Endothelial cell of umbilical vein (primary cell): ENCODE measurements at regions not wholly inside any gene's neighbourhood (a gene's known extent, or its start where the extent isn't known, plus 50 kb on each side); places are given as distances from the start of the nearest gene placed in this dataset.

ENCODE experiments used
- CTCF ChIP-seq, 2 donors: IDR thresholded peaks; 1 replicate in 1 of 2; 2 replicates in 1 of 2; pipeline ENCODE4 v1.5.1; 2011; ENCODE audit warnings: low read length in 2 of 2, mild to moderate bottlenecking in 2 of 2, moderate library complexity in 2 of 2, control low read depth in 1 of 2, inconsistent platforms in 1 of 2, low read depth in 1 of 2; ENCODE audit not compliant: insufficient read depth in 1 of 2; ENCODE audit errors: extremely low read depth in 1 of 2
- EZH2 ChIP-seq: IDR thresholded peaks from 2 replicates; pipeline ENCODE4 v1.6.1; 2012; ENCODE audit warnings: borderline replicate concordance, low read depth, mild to moderate bottlenecking, moderate library complexity, low read length, inconsistent platforms; ENCODE audit not compliant: severe bottlenecking
- POLR2A ChIP-seq: IDR thresholded peaks from 2 replicates; pipeline ENCODE4 v1.6.1; 2012; ENCODE audit warnings: low read depth, mild to moderate bottlenecking, control low read depth, low read length
- POLR2AphosphoS5 ChIP-seq: IDR thresholded peaks from 2 replicates; pipeline ENCODE4 v1.6.1; 2012; ENCODE audit warnings: low read depth, mild to moderate bottlenecking, control low read depth, low read length, moderate library complexity; ENCODE audit not compliant: insufficient read depth

DNA sequence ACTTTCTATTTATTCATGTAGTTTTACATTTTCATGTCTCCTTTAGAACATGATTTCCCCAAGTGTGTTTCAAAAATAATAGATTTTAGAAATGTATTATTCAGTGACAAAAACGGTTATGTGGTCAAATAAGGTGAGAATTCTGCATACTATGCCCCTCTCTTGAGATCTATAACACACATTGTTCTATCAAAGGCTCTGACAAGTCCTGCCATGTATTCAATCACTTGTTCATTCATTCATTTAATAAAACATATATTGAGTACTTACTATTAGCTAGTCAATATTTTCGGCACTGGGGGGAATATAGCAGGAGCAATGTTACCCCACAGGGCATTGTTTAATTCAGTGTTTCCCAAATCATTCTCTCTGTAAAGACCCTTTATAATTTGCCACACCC lies 58.4 kb upstream of the FGF13 start:
- TF ChIP-seq CTCF (IDR thresholded peaks at IDR 0.05; ENCODE audit: extremely low read depth in 1 of 2, insufficient read depth in 1 of 2, low read depth in 1 of 2, low read length in 2 of 2) (no peak), POLR2A (no peak), EZH2 (no peak), POLR2AphosphoS5 (no peak)
